Omental fat pad (tissue), 3 donors: ENCODE measurements at regions not wholly inside any gene's neighbourhood (a gene's known extent, or its start where the extent isn't known, plus 50 kb on each side); places are given as distances from the start of the nearest gene placed in this dataset.

ENCODE experiments used
- ATAC-seq: fragments of 150-250 bp; one replicate; pipeline ENCODE4 v1.9.1; 2016; ENCODE audit warnings: mild to moderate bottlenecking, moderate library complexity; ENCODE audit not compliant: low FRiP score
- DNase-seq: peaks from one replicate; pipeline ENCODE4 v3.0.0-alpha.2; 2019; ENCODE audit warnings: low spot score
- TF ChIP-seq, protein P1 (sequence below), 3 donors: fragments of 450-650 bp; IDR thresholded peaks; one replicate each; pipeline ENCODE4 v1.5.1; 2016 to 2017; ENCODE audit warnings: antibody characterized with exemption in 3 of 3, mild to moderate bottlenecking in 3 of 3, moderate library complexity in 2 of 3

DNA sequence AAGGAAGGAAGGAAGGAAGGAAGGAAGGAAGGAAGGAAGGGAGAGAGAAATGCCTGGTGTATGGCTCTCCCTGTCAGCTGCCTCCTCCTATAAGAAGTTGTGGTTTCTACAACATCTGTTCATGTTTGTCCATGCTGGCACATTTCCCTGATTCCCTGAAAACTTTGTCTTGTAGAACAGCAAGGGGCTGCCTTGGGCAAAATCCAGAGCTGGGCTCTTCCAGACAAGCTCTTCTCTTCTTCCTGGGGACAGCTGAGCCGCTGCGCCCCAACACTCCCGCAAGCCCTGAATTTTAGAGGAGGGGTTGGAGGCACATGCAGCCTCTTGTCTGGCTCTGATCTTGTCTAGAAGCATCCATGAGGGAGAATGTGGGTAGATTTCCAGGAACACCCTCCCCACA is 282.0 kb upstream of the ADARB2 start:
- TF ChIP-seq, protein P1, sequence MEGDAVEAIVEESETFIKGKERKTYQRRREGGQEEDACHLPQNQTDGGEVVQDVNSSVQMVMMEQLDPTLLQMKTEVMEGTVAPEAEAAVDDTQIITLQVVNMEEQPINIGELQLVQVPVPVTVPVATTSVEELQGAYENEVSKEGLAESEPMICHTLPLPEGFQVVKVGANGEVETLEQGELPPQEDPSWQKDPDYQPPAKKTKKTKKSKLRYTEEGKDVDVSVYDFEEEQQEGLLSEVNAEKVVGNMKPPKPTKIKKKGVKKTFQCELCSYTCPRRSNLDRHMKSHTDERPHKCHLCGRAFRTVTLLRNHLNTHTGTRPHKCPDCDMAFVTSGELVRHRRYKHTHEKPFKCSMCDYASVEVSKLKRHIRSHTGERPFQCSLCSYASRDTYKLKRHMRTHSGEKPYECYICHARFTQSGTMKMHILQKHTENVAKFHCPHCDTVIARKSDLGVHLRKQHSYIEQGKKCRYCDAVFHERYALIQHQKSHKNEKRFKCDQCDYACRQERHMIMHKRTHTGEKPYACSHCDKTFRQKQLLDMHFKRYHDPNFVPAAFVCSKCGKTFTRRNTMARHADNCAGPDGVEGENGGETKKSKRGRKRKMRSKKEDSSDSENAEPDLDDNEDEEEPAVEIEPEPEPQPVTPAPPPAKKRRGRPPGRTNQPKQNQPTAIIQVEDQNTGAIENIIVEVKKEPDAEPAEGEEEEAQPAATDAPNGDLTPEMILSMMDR (IDR thresholded peaks at IDR 0.05): no peak
- no peak for ATAC-seq
- no peak for DNase-seq

DNA sequence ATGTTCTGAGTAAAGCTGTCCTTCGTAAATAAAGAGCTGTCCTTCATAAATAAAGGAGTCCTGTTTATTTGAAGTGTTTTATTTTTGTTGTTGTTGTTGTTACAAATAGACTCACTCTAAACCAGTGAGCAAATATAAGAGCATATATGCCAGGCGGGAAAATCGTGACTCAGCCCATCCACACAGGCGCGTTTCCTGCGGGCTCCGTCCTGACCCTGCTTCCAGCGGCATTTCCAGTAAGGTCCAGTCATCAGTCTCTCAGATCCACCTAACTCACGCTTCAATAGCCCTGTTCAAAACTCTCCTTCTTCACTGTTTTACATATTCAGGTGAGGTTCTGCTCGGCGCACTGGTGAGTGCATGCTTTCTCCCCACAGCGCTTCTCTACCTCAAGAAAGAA is 277.2 kb upstream of the ADARB2 start:
- ATAC-seq (no peak), DNase-seq (no peak)
- TF ChIP-seq, protein P1 (IDR thresholded peaks at IDR 0.05): no peak

DNA sequence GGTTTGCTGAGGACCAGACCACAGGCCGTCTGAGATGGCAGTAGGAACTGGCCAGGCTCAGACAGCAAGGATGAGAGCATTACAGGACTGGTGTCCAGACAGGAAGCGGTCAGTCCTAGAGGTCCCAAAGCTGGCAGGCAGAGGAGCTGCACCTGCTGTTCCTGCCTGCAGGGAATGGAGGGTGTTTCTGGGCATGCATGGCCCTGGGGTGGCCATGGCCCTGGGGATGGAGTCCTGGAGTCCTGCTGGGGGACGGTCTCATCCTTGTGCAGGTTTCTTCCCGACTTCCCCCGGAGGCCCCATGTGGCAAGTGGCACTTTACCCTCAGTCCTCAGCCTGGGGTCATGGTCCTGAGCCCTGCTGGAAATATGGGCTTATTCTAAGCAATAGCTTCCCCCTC is 274.9 kb upstream of the ADARB2 start:
- no peak for DNase-seq
- no peak for ATAC-seq
- TF ChIP-seq, protein P1 (IDR thresholded peaks at IDR 0.05): no peak

DNA sequence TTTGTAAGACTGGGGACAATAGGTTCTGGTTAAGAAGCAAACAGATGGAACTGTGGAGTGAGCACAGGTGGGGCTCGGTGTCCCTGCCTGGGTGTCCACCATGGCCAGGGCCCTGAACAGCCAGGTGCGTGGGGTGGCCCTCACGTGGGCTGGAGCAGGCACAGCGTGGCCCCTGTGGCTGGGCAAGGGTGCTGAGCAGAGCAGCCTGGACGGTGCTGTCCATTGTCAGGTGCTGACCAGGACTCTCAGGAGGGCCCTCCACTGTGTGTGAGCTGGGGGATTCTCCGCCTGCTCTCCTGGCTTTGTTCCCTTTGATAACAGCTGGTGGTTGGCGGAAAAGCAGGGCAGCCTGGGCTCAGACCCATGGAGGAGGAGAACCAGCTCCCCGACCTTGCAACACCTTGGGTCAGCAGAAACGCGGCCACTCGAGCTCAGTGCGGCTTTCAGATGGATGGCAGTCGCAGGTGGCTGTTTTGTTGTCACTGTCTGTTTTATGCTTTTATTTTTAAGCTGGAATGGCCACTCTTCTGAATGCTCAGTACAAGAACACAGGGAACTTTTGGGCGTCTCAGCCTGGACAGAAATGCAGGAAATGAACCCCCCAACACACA is 273.9 kb upstream of the ADARB2 start:
- ATAC-seq (no peak), DNase-seq (no peak)
- TF ChIP-seq, protein P1 (IDR thresholded peaks at IDR 0.05): no peak

DNA sequence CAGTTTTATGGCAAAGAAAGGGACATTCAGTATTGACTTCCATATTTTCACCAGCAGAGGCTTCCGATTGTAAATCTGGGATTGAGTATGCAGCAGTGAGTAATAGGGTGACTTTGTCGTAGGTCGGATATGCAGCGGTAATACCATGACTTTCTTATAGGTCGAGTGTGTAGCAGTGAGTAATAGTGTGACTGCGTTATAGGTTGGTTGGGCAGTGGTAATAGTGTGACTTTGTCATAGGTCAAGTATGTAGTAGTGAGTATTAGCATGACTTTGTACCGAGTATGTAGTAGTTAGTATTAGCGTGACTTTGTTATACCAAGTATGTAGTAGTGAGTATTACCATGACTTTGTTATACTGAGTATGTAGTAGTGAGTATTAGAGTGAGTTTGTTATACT is 268.2 kb upstream of the ADARB2 start:
- TF ChIP-seq, protein P1 (IDR thresholded peaks at IDR 0.05): no peak
- ATAC-seq (no peak), DNase-seq (no peak)

DNA sequence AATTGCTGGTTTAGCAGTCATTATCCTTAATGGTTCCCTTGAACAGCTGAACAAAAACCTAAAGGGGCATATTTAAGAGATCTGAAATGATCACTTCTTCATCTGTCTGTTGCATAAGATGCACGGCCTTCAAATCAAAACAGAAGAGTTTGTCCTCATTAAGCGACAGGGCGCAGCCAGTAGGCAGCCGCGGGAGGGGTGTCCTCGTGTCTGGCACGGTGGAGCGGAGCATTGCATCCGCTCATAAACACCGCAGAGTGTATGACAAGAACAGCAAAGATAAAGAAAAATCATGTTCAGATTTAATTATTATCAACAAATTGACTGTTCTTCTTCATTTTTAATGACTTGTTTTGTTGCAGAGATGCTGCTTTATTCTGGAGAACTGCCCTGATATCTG is 255.6 kb upstream of the ADARB2 start:
- DNase-seq (no peak), ATAC-seq (no peak)
- TF ChIP-seq, protein P1 (IDR thresholded peaks at IDR 0.05): no peak

DNA sequence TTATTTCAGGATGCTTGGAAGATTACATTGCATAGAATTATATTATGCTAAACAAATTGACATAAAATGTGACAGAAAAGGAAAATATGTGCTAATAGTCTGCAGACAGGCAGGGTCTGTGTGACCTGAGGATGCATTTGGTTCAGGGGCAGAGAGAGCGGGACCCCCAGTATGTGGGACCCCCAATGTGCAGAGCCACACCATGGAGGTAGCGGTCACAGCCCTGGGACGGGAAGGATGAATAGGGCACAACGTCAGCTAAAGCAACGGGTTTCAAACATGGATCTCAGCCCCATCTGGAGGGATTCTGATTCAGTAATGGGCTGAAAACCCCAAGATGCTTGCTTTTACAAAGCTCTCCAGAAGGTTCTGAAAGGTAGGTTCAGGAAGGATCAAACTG is 251.8 kb upstream of the ADARB2 start:
- TF ChIP-seq, protein P1 (IDR thresholded peaks at IDR 0.05): no peak
- ATAC-seq (no peak), DNase-seq (no peak)
